Stimulated activated CD4-positive, alpha-beta T cell treated with anti-CD3 and anti-CD28 coated beads, Interleukin-12 subunit alpha, Interleukin-12 subunit beta, amount 100 ng/mL, for 48 hours (primary cell): ENCODE measurements at regions not wholly inside any gene's neighbourhood (a gene's known extent, or its start where the extent isn't known, plus 50 kb on each side); places are given as distances from the start of the nearest gene placed in this dataset.

Source experiments
- DNase-seq, 3 donors: peaks; one replicate each; pipeline ENCODE4 v3.0.0-alpha.2; 2020; ENCODE audit warnings: low read depth in 2 of 3, low spot score in 1 of 3

GRCh38 chr9:99743455-99743854 lies 78.2 kb upstream of the NR4A3 start:
- DNase-seq: no peak

- no peak for DNase-seq
Observed at GRCh38 chr9:99744132-99744531, 77.6 kb upstream of the NR4A3 start.

GRCh38 chr9:99745085-99745484 lies 76.6 kb upstream of the NR4A3 start:
- DNase-seq: no peak

- DNase-seq: no peak
Observed at GRCh38 chr9:99746406-99746805, 75.3 kb upstream of the NR4A3 start.

- DNase-seq: no peak
Observed at GRCh38 chr9:99748266-99748665, 73.4 kb upstream of the NR4A3 start.

GRCh38 chr9:99748676-99749075 lies 73.0 kb upstream of the NR4A3 start:
- DNase-seq: no peak

GRCh38 chr9:99749641-99750040 lies 72.0 kb upstream of the NR4A3 start:
- DNase-seq: no peak

- DNase-seq: no peak
Observed at GRCh38 chr9:99750526-99750925, 71.2 kb upstream of the NR4A3 start.

GRCh38 chr9:99752417-99753109 lies 69.1 kb upstream of the NR4A3 start:
- no peak for DNase-seq

- DNase-seq: no peak
Observed at GRCh38 chr9:99753436-99753835, 68.2 kb upstream of the NR4A3 start.

GRCh38 chr9:99760421-99760820 lies 61.3 kb upstream of the NR4A3 start:
- DNase-seq: no peak

GRCh38 chr9:99762470-99762869 lies 59.2 kb upstream of the NR4A3 start:
- no peak for DNase-seq
